GM23338 (cell line): ENCODE measurements at regions not wholly inside any gene's neighbourhood (a gene's known extent, or its start where the extent isn't known, plus 50 kb on each side); places are given as distances from the start of the nearest gene placed in this dataset.

ENCODE experiments used
- CREB1 ChIP-seq: fragments of 250-450 bp; sonication (Bioruptor Pico); IDR thresholded peaks from 2 replicates; pipeline ENCODE4 v1.5.0; 2020; ENCODE audit warnings: low read depth, mild to moderate bottlenecking, moderate library complexity
- CTCF ChIP-seq, 2 experiments: fragments of 200-600 bp in 1 of 2; sonication (generic) in 1 of 2; conservative IDR thresholded peaks; 2 replicates each; pipeline versions ENCODE4 v1.5.1 to v1.6.1; 2016 to 2017; ENCODE audit warnings: antibody characterized with exemption in 2 of 2, low read depth in 2 of 2, mild to moderate bottlenecking in 2 of 2, moderate library complexity in 1 of 2
- EZH2 ChIP-seq: fragments of 200-600 bp; sonication (generic); IDR thresholded peaks from one replicate; pipeline ENCODE4 v1.8.0; 2017; ENCODE audit warnings: antibody characterized with exemption, mild to moderate bottlenecking, low read depth; ENCODE audit not compliant: unreplicated experiment
- EZH2phosphoT487 ChIP-seq: fragments of 200-600 bp; sonication (generic); IDR thresholded peaks from one replicate; pipeline ENCODE4 v1.8.1; 2018; ENCODE audit warnings: antibody characterized with exemption; ENCODE audit not compliant: unreplicated experiment
- JUNB ChIP-seq: IDR thresholded peaks from one replicate; pipeline ENCODE4 v1.6.1; 2016; ENCODE audit warnings: antibody characterized with exemption; ENCODE audit not compliant: unreplicated experiment
- NANOG ChIP-seq: IDR thresholded peaks from 2 replicates; pipeline ENCODE4 v1.6.1; 2016; ENCODE audit warnings: antibody characterized with exemption, borderline replicate concordance
- POLR2AphosphoS5 ChIP-seq: IDR thresholded peaks from 2 replicates; pipeline ENCODE4 v1.6.1; 2016; ENCODE audit warnings: antibody characterized with exemption, low read depth
- REST ChIP-seq: IDR thresholded peaks from one replicate; pipeline ENCODE4 v1.6.1; 2018; ENCODE audit warnings: antibody characterized with exemption; ENCODE audit not compliant: unreplicated experiment
- ZNF462 ChIP-seq: fragments of 250-450 bp; sonication (Bioruptor Pico); IDR thresholded peaks from 2 replicates; pipeline ENCODE4 v1.5.0; 2020; ENCODE audit warnings: mild to moderate bottlenecking, moderate library complexity

GRCh38 chr3:74479915-74480314 lies 134.5 kb downstream of the CNTN3 start:
- no peak for TF ChIP-seq REST
- TF ChIP-seq CTCF (conservative IDR thresholded peaks at IDR 0.05; ENCODE audit: low read depth in 2 of 2) = no peak
- no peak for TF ChIP-seq EZH2
- no peak for TF ChIP-seq POLR2AphosphoS5
- no peak for TF ChIP-seq JUNB
- no peak for TF ChIP-seq NANOG
- TF ChIP-seq EZH2phosphoT487 = no peak
- no peak for TF ChIP-seq CREB1 (CRISPR knock-in tag)
- TF ChIP-seq ZNF462 (CRISPR knock-in tag) = no peak
